ENCODE measurements at regions not wholly inside any gene's neighbourhood (a gene's known extent, or its start where the extent isn't known, plus 50 kb on each side); places are given as distances from the start of the nearest gene placed in this dataset.

- no peak for DNase-seq (ENCODE audit: low read depth)
- H3K4me3 ChIP-seq (ENCODE audit: low read length), result no peak overlapping the region
- no peak for TF ChIP-seq CTCF (IDR thresholded peaks at IDR 0.05; ENCODE audit: insufficient read depth, low read depth, low read length, missing control alignments)
These were observed 481.4 kb upstream of the EEF2KMT start for GRCh38 chr16:5578980-5579379.

- TF ChIP-seq CTCF (IDR thresholded peaks at IDR 0.05; ENCODE audit: insufficient read depth, low read depth, low read length, missing control alignments), result no peak
- no peak overlapping the region for H3K4me3 ChIP-seq (ENCODE audit: low read length)
- DNase-seq (ENCODE audit: low read depth), result no peak
These were observed 479.9 kb upstream of the EEF2KMT start for GRCh38 chr16:5577463-5577862.

GRCh38 chr16:5575646-5576245 lies 478.2 kb upstream of the EEF2KMT start:
- no peak for DNase-seq (ENCODE audit: low read depth)
- TF ChIP-seq CTCF (IDR thresholded peaks at IDR 0.05; ENCODE audit: insufficient read depth, low read depth, low read length, missing control alignments), result no peak
- no peak overlapping the region for H3K4me3 ChIP-seq (ENCODE audit: low read length)

- DNase-seq (ENCODE audit: low read depth), result no peak
- TF ChIP-seq CTCF (IDR thresholded peaks at IDR 0.05; ENCODE audit: insufficient read depth, low read depth, low read length, missing control alignments), result no peak
- no peak overlapping the region for H3K4me3 ChIP-seq (ENCODE audit: low read length)
These were observed 477.5 kb upstream of the EEF2KMT start for GRCh38 chr16:5575121-5575520.

GRCh38 chr16:5572056-5572455 lies 474.5 kb upstream of the EEF2KMT start:
- no peak overlapping the region for H3K4me3 ChIP-seq (ENCODE audit: low read length)
- TF ChIP-seq CTCF (IDR thresholded peaks at IDR 0.05; ENCODE audit: insufficient read depth, low read depth, low read length, missing control alignments), result no peak
- no peak for DNase-seq (ENCODE audit: low read depth)

- DNase-seq (ENCODE audit: low read depth), result no peak
- TF ChIP-seq CTCF (IDR thresholded peaks at IDR 0.05; ENCODE audit: insufficient read depth, low read depth, low read length, missing control alignments), result no peak
- no peak overlapping the region for H3K4me3 ChIP-seq (ENCODE audit: low read length)
These were observed 473.9 kb upstream of the EEF2KMT start for GRCh38 chr16:5571446-5571845.

- no peak for TF ChIP-seq CTCF (IDR thresholded peaks at IDR 0.05; ENCODE audit: insufficient read depth, low read depth, low read length, missing control alignments)
These were observed 464.2 kb upstream of the EEF2KMT start for GRCh38 chr16:5561800-5562199.

More at GRCh38 chr16:5561800-5562199, 464.2 kb upstream of the EEF2KMT start:
- no peak for DNase-seq (ENCODE audit: low read depth)
- H3K4me3 ChIP-seq (ENCODE audit: low read length), result no peak overlapping the region

Measured in epithelial cell of esophagus (primary cell).